WTC11 (cell line): ENCODE measurements at regions not wholly inside any gene's neighbourhood (a gene's known extent, or its start where the extent isn't known, plus 50 kb on each side); places are given as distances from the start of the nearest gene placed in this dataset.

Source experiments
- ATAC-seq: fragments of 200-7000 bp; cut with Tn5 transposase; 2 replicates; pipeline ENCODE4 v1.10.0; 2021; ENCODE audit warnings: mild to moderate bottlenecking, moderate library complexity
- CTCF ChIA-PET: fragments of 300-600 bp; sonication (Branson Sonifier 250); formaldehyde crosslinking; loops from one replicate; lab custom pipeline; 2021; ENCODE audit warnings: antibody characterized with exemption; lab: Charles Lee
- POLR2A ChIA-PET: fragments of 350-600 bp; sonication (Branson Sonifier 250); formaldehyde crosslinking; loops from one replicate; lab custom pipeline; 2021; ENCODE audit warnings: antibody characterized with exemption; lab: Charles Lee
- DNase-seq: peaks from one replicate; pipeline ENCODE4 v3.0.0; 2021; ENCODE audit warnings: low spot score
- H3K27ac Mint-ChIP-seq: 2 replicates; pipeline ENCODE4 v1.8.0; 2021; ENCODE audit warnings: mixed read lengths
- H3K27me3 Mint-ChIP-seq: 2 replicates; pipeline ENCODE4 v1.8.0; 2021; ENCODE audit warnings: low read depth, mild to moderate bottlenecking, moderate library complexity, mixed read lengths
- H3K36me3 Mint-ChIP-seq: 2 replicates; pipeline ENCODE4 v1.8.0; 2021; ENCODE audit warnings: mixed read lengths
- H3K4me1 Mint-ChIP-seq: 2 replicates; pipeline ENCODE4 v1.8.0; 2022; ENCODE audit warnings: mixed read lengths
- H3K4me3 Mint-ChIP-seq: 2 replicates; pipeline ENCODE4 v1.8.0; 2021; ENCODE audit warnings: mild to moderate bottlenecking, moderate library complexity, mixed read lengths
- H3K9me3 Mint-ChIP-seq: 2 replicates; pipeline ENCODE4 v1.8.0; 2021; ENCODE audit warnings: mixed read lengths
- E2F4 ChIP-seq: sonication (generic); formaldehyde crosslinking; IDR thresholded peaks from 2 replicates; pipeline ENCODE4 v1.8.1; 2022; ENCODE audit warnings: low read depth, mild to moderate bottlenecking, moderate library complexity, missing genetic modification reagents, borderline replicate concordance
- ETV6 ChIP-seq: sonication (generic); formaldehyde crosslinking; IDR thresholded peaks from 2 replicates; pipeline ENCODE4 v1.8.1; 2022; ENCODE audit warnings: mild to moderate bottlenecking, missing genetic modification reagents
- FOXJ3 ChIP-seq: sonication (generic); formaldehyde crosslinking; IDR thresholded peaks from 2 replicates; pipeline ENCODE4 v1.9.0; 2021; ENCODE audit warnings: missing genetic modification reagents, mild to moderate bottlenecking, borderline replicate concordance
- GABPB1 ChIP-seq: sonication (generic); formaldehyde crosslinking; IDR thresholded peaks from 2 replicates; pipeline ENCODE4 v1.8.1; 2023; ENCODE audit warnings: mild to moderate bottlenecking, missing genetic modification reagents
- IRF1 ChIP-seq: sonication (generic); formaldehyde crosslinking; IDR thresholded peaks from 2 replicates; pipeline ENCODE4 v1.8.0; 2023; ENCODE audit warnings: missing genetic modification reagents
- KAT7 ChIP-seq: sonication (generic); formaldehyde crosslinking; IDR thresholded peaks from 2 replicates; pipeline ENCODE4 v1.8.1; 2023; ENCODE audit warnings: missing genetic modification reagents, mild to moderate bottlenecking, borderline replicate concordance
- NFATC4 ChIP-seq: fragments of 250-450 bp; sonication (Bioruptor Pico); IDR thresholded peaks from 2 replicates; pipeline ENCODE4 v1.9.0; 2021; ENCODE audit warnings: mild to moderate bottlenecking
- NR2C2 ChIP-seq: sonication (generic); formaldehyde crosslinking; IDR thresholded peaks from 2 replicates; pipeline ENCODE4 v1.8.0; 2022; ENCODE audit warnings: mild to moderate bottlenecking, missing genetic modification reagents
- NR3C1 ChIP-seq: sonication (generic); formaldehyde crosslinking; conservative IDR thresholded peaks from 2 replicates; pipeline ENCODE4 v1.8.1; 2023; ENCODE audit warnings: low read depth, mild to moderate bottlenecking, missing genetic modification reagents
- PRRX2 ChIP-seq: fragments of 250-450 bp; sonication (Bioruptor Pico); IDR thresholded peaks from 2 replicates; pipeline ENCODE4 v1.8.0; 2021; ENCODE audit warnings: mild to moderate bottlenecking
- RORB ChIP-seq: fragments of 250-450 bp; sonication (Bioruptor Pico); IDR thresholded peaks from 2 replicates; pipeline ENCODE4 v1.9.0; 2021; ENCODE audit warnings: mild to moderate bottlenecking
- ZBTB43 ChIP-seq: sonication (generic); formaldehyde crosslinking; IDR thresholded peaks from 2 replicates; pipeline ENCODE4 v1.8.1; 2023; ENCODE audit warnings: mild to moderate bottlenecking, missing genetic modification reagents
- ZNF263 ChIP-seq: sonication (generic); formaldehyde crosslinking; IDR thresholded peaks from 2 replicates; pipeline ENCODE4 v1.8.1; 2022; ENCODE audit warnings: low read depth, mild to moderate bottlenecking, moderate library complexity, missing genetic modification reagents
- ZNF317 ChIP-seq: sonication (generic); formaldehyde crosslinking; IDR thresholded peaks from 2 replicates; pipeline ENCODE4 v1.8.1; 2023; ENCODE audit warnings: low read depth, mild to moderate bottlenecking, moderate library complexity, missing genetic modification reagents, borderline replicate concordance
- TF ChIP-seq, protein P1 (sequence below): fragments of 250-450 bp; sonication (Bioruptor Pico); IDR thresholded peaks from 2 replicates; pipeline ENCODE4 v1.9.0; 2021; ENCODE audit warnings: moderate library complexity, mild to moderate bottlenecking, inconsistent platforms, borderline replicate concordance
- TF ChIP-seq, protein P2 (sequence below): fragments of 250-450 bp; sonication (Bioruptor Pico); IDR thresholded peaks from 2 replicates; pipeline ENCODE4 v2.1.2; 2022; ENCODE audit warnings: mild to moderate bottlenecking, moderate library complexity
- TF ChIP-seq, protein P3 (sequence below): sonication (generic); formaldehyde crosslinking; IDR thresholded peaks from 2 replicates; pipeline ENCODE4 v1.8.0; 2022; ENCODE audit warnings: mild to moderate bottlenecking, missing genetic modification reagents
- TF ChIP-seq, protein P4 (sequence below): fragments of 250-450 bp; sonication (Bioruptor Pico); conservative IDR thresholded peaks from 2 replicates; pipeline ENCODE4 v1.9.0; 2021; ENCODE audit warnings: mild to moderate bottlenecking
- TF ChIP-seq, protein P5 (sequence below): sonication (generic); formaldehyde crosslinking; IDR thresholded peaks from 2 replicates; pipeline ENCODE4 v1.8.1; 2023; ENCODE audit warnings: mild to moderate bottlenecking, moderate library complexity, missing genetic modification reagents

DNA sequence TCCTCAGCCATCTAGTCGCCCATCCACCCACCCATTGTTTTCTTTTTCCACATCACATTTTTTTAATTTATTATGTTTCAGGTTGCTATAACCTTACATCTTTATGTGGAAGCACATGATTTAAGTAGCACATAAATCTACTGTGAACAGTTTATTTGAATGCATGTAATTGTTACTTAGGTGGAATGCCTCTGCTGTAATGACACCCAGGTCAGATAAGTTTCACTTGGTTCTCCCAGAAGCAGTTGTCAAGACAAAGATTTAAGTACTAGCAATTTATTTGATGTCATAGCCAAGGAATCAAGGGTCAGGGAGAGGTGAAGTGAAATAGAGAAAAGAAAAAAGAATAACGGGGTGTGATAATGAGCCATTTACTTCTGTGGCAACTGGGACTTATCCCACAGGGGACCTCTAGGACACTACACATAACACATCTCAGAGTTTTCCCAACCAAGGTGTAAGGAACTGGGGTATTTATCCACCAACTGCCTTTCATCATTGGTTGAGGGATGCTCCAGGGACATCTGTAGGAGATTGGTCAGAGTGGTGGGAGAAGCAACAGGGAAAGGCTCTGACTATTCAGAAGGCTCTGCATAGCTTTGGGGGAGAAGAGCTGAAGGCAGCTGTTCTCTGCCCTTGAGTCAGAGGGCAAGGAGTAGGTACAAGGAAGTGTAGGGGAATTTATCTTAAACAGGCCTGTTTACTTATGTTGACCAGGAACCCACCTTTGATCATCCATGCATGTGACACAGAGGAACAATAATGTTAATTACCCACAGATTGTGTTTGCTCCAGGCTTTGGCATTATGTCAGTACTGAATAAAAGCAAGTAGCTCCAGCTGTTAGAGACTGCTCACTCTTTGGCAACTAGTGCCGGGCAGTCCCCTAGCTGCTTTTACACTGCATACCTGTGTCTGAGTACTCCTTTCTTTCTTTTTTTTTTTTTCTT is 94.8 kb downstream of the CD200R1L start (continued):
- TF ChIP-seq, protein P1, sequence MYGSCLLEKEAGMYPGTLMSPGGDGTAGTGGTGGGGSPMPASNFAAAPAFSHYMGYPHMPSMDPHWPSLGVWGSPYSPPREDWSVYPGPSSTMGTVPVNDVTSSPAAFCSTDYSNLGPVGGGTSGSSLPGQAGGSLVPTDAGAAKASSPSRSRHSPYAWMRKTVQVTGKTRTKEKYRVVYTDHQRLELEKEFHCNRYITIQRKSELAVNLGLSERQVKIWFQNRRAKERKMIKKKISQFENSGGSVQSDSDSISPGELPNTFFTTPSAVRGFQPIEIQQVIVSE (CRISPR knock-in tag), result no peak
- TF ChIP-seq NFATC4 (CRISPR knock-in tag), result no peak
- no peak for TF ChIP-seq NR3C1
- no peak for TF ChIP-seq ZBTB43 (CRISPR knock-in tag)
- TF ChIP-seq GABPB1, result no peak

GRCh38 chr3:112751061-112751460 is 95.6 kb downstream of the CD200R1L start:
- H3K36me3 Mint-ChIP-seq, result peaks cover under 1% of the 10 kb centered on the region; the same call in 1 of the 2 replicates
- no peak overlapping the region for H3K4me3 Mint-ChIP-seq
- TF ChIP-seq ZNF263 (CRISPR knock-in tag) (no peak), RORB (CRISPR knock-in tag) (no peak), PRRX2 (no peak), E2F4 (no peak), KAT7 (CRISPR knock-in tag) (no peak), ZNF317 (no peak), ETV6 (no peak), NFATC4 (CRISPR knock-in tag) (no peak), NR2C2 (CRISPR knock-in tag) (no peak), FOXJ3 (CRISPR knock-in tag) (no peak)
- TF ChIP-seq, protein P2, sequence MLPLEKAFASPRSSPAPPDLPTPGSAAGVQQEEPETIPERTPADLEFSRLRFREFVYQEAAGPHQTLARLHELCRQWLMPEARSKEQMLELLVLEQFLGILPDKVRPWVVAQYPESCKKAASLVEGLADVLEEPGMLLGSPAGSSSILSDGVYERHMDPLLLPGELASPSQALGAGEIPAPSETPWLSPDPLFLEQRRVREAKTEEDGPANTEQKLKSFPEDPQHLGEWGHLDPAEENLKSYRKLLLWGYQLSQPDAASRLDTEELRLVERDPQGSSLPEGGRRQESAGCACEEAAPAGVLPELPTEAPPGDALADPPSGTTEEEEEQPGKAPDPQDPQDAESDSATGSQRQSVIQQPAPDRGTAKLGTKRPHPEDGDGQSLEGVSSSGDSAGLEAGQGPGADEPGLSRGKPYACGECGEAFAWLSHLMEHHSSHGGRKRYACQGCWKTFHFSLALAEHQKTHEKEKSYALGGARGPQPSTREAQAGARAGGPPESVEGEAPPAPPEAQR, result no peak
- TF ChIP-seq, protein P1 (CRISPR knock-in tag), result no peak
- TF ChIP-seq, protein P3, sequence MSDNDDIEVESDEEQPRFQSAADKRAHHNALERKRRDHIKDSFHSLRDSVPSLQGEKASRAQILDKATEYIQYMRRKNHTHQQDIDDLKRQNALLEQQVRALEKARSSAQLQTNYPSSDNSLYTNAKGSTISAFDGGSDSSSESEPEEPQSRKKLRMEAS (CRISPR knock-in tag), result no peak
- DNase-seq, result no peak
- no peak for ATAC-seq
- H3K9me3 Mint-ChIP-seq, result peaks cover 2% of the 10 kb centered on the region
- ChIA-PET CTCF (interaction anchor here (1.4 to 2.6 kb wide), 2 partner anchors 16 to 63 kb away, joined by 5 to 18 read pairs; no protein-coding TSS in a partner anchor), POLR2A (no interaction called here)
- no peak overlapping the region for H3K27ac Mint-ChIP-seq
- peaks cover 21% of the 10 kb centered on the region for H3K4me1 Mint-ChIP-seq
- H3K27me3 Mint-ChIP-seq, result no peaks in the 10 kb centered on the region; the same call in 1 of the 2 replicates

GRCh38 chr3:112747624-112748023 is 99.0 kb downstream of the CD200R1L start:
- no peak overlapping the region for H3K4me3 Mint-ChIP-seq
- peaks cover 41% of the 10 kb centered on the region for H3K4me1 Mint-ChIP-seq
- H3K27ac Mint-ChIP-seq, result no peak overlapping the region
- CTCF ChIA-PET, result interaction anchor here (1.3 kb wide), 1 partner anchor 13 kb away, joined by 7 read pairs; no protein-coding TSS in a partner anchor
- H3K9me3 Mint-ChIP-seq, result no peaks in the 10 kb centered on the region
- no peaks in the 10 kb centered on the region; the same call in 1 of the 2 replicates for H3K27me3 Mint-ChIP-seq
- DNase-seq (no peak), ATAC-seq (no peak)
- no peaks in the 10 kb centered on the region for H3K36me3 Mint-ChIP-seq
- POLR2A ChIA-PET, result interaction anchor here (0.7 kb wide), 1 partner anchor 272 kb away, joined by 3 read pairs; a partner anchor contains a TSS
- no peak for TF ChIP-seq IRF1
- no peak for TF ChIP-seq GABPB1
- TF ChIP-seq, protein P4, sequence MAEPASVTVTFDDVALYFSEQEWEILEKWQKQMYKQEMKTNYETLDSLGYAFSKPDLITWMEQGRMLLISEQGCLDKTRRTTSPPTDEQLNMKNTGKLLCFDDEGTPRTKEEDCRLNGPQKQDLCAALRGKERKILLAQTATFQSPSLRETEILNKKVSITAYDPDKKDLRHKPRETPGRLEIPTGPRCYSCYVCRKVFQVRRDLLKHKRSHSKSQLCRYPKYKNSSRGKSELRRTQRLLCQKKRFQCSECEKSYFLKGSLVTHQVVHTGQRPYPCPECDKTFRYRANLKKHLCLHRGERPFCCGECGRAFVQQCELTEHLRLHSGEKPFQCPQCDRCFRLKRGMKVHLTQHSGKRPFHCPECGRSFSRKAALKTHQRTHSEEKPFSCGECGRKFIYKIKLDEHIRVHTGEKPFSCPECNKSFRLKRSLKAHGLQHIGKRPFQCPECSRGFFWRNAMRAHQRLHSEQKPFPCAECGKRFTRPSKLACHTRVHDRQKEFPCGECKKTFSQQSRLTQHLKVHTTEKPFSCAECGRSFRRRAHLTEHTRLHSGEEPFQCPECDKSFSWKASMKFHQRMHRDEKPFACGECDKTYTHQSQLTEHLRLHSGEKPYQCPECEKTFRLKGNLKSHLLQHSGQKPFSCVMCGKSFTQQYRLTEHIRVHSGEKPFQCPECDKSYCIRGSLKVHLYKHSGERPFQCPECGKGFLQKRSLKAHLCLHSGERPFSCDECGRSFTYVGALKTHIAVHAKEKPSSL, result no peak
- TF ChIP-seq, protein P5, sequence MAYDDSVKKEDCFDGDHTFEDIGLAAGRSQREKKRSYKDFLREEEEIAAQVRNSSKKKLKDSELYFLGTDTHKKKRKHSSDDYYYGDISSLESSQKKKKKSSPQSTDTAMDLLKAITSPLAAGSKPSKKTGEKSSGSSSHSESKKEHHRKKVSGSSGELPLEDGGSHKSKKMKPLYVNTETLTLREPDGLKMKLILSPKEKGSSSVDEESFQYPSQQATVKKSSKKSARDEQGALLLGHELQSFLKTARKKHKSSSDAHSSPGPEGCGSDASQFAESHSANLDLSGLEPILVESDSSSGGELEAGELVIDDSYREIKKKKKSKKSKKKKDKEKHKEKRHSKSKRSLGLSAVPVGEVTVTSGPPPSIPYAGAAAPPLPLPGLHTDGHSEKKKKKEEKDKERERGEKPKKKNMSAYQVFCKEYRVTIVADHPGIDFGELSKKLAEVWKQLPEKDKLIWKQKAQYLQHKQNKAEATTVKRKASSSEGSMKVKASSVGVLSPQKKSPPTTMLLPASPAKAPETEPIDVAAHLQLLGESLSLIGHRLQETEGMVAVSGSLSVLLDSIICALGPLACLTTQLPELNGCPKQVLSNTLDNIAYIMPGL, result no peak
